Neuronal stem cell (in vitro differentiated cells): ENCODE measurements at regions not wholly inside any gene's neighbourhood (a gene's known extent, or its start where the extent isn't known, plus 50 kb on each side); places are given as distances from the start of the nearest gene placed in this dataset.

Experiments
- DNase-seq: peaks from one replicate; pipeline ENCODE4 v3.0.0-alpha.2; 2013; ENCODE audit warnings: low spot score
- H2AFZ ChIP-seq: one replicate; pipeline ENCODE4 v1.6.1; 2013; ENCODE audit warnings: mild to moderate bottlenecking, low read length, inconsistent platforms
- H2AK5ac ChIP-seq: 2 replicates; pipeline ENCODE4 v1.6.1; 2013; ENCODE audit warnings: low read depth, mild to moderate bottlenecking, inconsistent platforms, low read length, moderate library complexity, mixed read lengths
- H2BK120ac ChIP-seq: 2 replicates; pipeline ENCODE4 v1.6.1; 2013; ENCODE audit warnings: low read depth, mild to moderate bottlenecking, inconsistent platforms, low read length, moderate library complexity, mixed read lengths
- H2BK12ac ChIP-seq: one replicate; pipeline ENCODE4 v1.6.1; 2013; ENCODE audit warnings: low read length, inconsistent platforms
- H2BK15ac ChIP-seq: 2 replicates; pipeline ENCODE4 v1.6.1; 2013; ENCODE audit warnings: mild to moderate bottlenecking, low read length, inconsistent platforms, mixed read lengths
- H2BK5ac ChIP-seq: one replicate; pipeline ENCODE4 v1.6.1; 2013; ENCODE audit warnings: inconsistent platforms, mild to moderate bottlenecking, low read length, moderate library complexity
- H3K14ac ChIP-seq: one replicate; pipeline ENCODE4 v1.6.1; 2013; ENCODE audit warnings: low read length, inconsistent platforms
- H3K18ac ChIP-seq: 2 replicates; pipeline ENCODE4 v1.6.1; 2013; ENCODE audit warnings: low read length, inconsistent platforms
- H3K23ac ChIP-seq: 2 replicates; pipeline ENCODE4 v1.6.1; 2013; ENCODE audit warnings: low read depth, mild to moderate bottlenecking, mixed read lengths, low read length, inconsistent platforms; ENCODE audit not compliant: poor library complexity
- H3K27ac ChIP-seq: replicated peaks from 3 replicates; pipeline ENCODE4 v1.5.1; 2013; ENCODE audit warnings: low read length, inconsistent platforms
- H3K27me3 ChIP-seq, 3 experiments: 2 replicates each; pipeline ENCODE4 v1.6.1; 2013; ENCODE audit warnings: low read length in 3 of 3, mild to moderate bottlenecking in 2 of 3, inconsistent platforms in 1 of 3, low read depth in 1 of 3, mixed read lengths in 1 of 3, moderate library complexity in 1 of 3; ENCODE audit not compliant: control insufficient read depth in 3 of 3, insufficient read depth in 3 of 3
- H3K36me3 ChIP-seq, 2 donors: replicated peaks in 1 of 2; 2 replicates each; pipeline ENCODE4 v1.6.1; 2013; ENCODE audit warnings: low read length in 2 of 2; ENCODE audit not compliant: control insufficient read depth in 2 of 2, insufficient read depth in 2 of 2
- H3K4ac ChIP-seq: 2 replicates; pipeline ENCODE4 v1.6.1; 2013; ENCODE audit warnings: inconsistent platforms, mild to moderate bottlenecking, low read length, moderate library complexity
- H3K4me1 ChIP-seq, 2 donors: 1 replicate in 1 of 2; 2 replicates in 1 of 2; pipeline ENCODE4 v1.6.1; 2013; ENCODE audit warnings: low read length in 2 of 2, low read depth in 1 of 2; ENCODE audit not compliant: control insufficient read depth in 2 of 2, insufficient read depth in 1 of 2
- H3K4me2 ChIP-seq: one replicate; pipeline ENCODE4 v1.6.1; 2013; ENCODE audit warnings: mild to moderate bottlenecking, low read length, inconsistent platforms; ENCODE audit not compliant: insufficient read depth, poor library complexity, severe bottlenecking
- H3K4me3 ChIP-seq, 2 donors: 2 replicates each; pipeline ENCODE4 v1.5.1; 2013; ENCODE audit warnings: low read length in 2 of 2, mild to moderate bottlenecking in 2 of 2, inconsistent platforms in 1 of 2, moderate library complexity in 1 of 2
- H3K79me1 ChIP-seq: one replicate; pipeline ENCODE4 v1.6.1; 2013; ENCODE audit warnings: low read depth, mild to moderate bottlenecking, inconsistent platforms, low read length, moderate library complexity
- H3K9ac ChIP-seq: one replicate; pipeline ENCODE4 v1.6.1; 2013; ENCODE audit warnings: mild to moderate bottlenecking, low read depth, low read length, inconsistent platforms; ENCODE audit not compliant: poor library complexity
- H3K9me3 ChIP-seq, 2 donors: replicated peaks in 1 of 2; 2 replicates each; pipeline versions ENCODE3 to v1.6.1; 2013; ENCODE audit warnings: low read length in 2 of 2, mild to moderate bottlenecking in 2 of 2, inconsistent platforms in 1 of 2, low read depth in 1 of 2, mixed read lengths in 1 of 2, moderate library complexity in 1 of 2; ENCODE audit not compliant: control insufficient read depth in 2 of 2, insufficient read depth in 1 of 2
- H4K8ac ChIP-seq: one replicate; pipeline ENCODE4 v1.6.1; 2013; ENCODE audit warnings: low read depth, mild to moderate bottlenecking, inconsistent platforms, low read length, moderate library complexity
- H4K91ac ChIP-seq: one replicate; pipeline ENCODE4 v1.6.1; 2013; ENCODE audit warnings: low read length, low read depth, mild to moderate bottlenecking, inconsistent platforms; ENCODE audit not compliant: poor library complexity
- WGBS, 2 donors: extraction: QIAGEN DNeasy Blood & Tissue Kit; methylation state at CpG; one replicate each; pipeline ENCODE4 v1.1.7; 2013; ENCODE audit warnings: missing lambda C conversion rate in 2 of 2, mixed read lengths in 1 of 2; ENCODE audit not compliant: insufficient read length in 2 of 2, insufficient replicate concordance in 1 of 2; ENCODE audit errors: extremely low coverage in 2 of 2; 5-methylcytosine and 5-hydroxymethylcytosine counted together

- no peaks in the 10 kb centered on the region for H3K27me3 ChIP-seq
- H3K14ac ChIP-seq: no peak overlapping the region
- no peak overlapping the region for H2BK12ac ChIP-seq
- no peak overlapping the region for H4K91ac ChIP-seq
- H3K18ac ChIP-seq: no peak overlapping the region
- H4K8ac ChIP-seq: no peak overlapping the region
- no peak overlapping the region for H2AK5ac ChIP-seq
- H2AFZ ChIP-seq: no peak overlapping the region
- H3K27ac ChIP-seq: no peak overlapping the region
- H3K4me2 ChIP-seq: no peak overlapping the region
- H3K4me1 ChIP-seq: peaks cover 0 to 4% of the 10 kb centered on the region in 2 donors
- H3K4ac ChIP-seq: no peak overlapping the region
- DNase-seq: no peak
- H3K36me3 ChIP-seq: no peaks in the 10 kb centered on the region
- H3K79me1 ChIP-seq: no peaks in the 10 kb centered on the region
- no peak overlapping the region for H2BK15ac ChIP-seq
- WGBS, 2 donors: no CpG with 5 or more reads among the region's 2 CpGs
- no peak overlapping the region for H2BK120ac ChIP-seq
- peaks cover 0 to 3% of the 10 kb centered on the region in 2 donors for H3K9me3 ChIP-seq
- no peak overlapping the region for H3K4me3 ChIP-seq
- no peak overlapping the region for H3K9ac ChIP-seq
- no peak overlapping the region for H2BK5ac ChIP-seq
- no peak overlapping the region for H3K23ac ChIP-seq
Observed at GRCh38 chr2:138943470-138943869, 163.3 kb upstream of the NXPH2 start.

GRCh38 chr2:138942466-138942865, 162.3 kb upstream of the NXPH2 start:
- Histone ChIP-seq H2BK5ac (no peak overlapping the region), H4K8ac (peak overlapping the region; percentile 82), H2AFZ (peak overlapping the region; percentile 80), H3K4me2 (no peak overlapping the region), H3K23ac (no peak overlapping the region), H3K27me3 (no peaks in the 10 kb centered on the region), H2BK15ac (no peak overlapping the region), H3K9ac (no peak overlapping the region), H3K14ac (no peak overlapping the region), H3K4me3 (peak overlapping the region in 1 of 2 donors; percentile 46), H2AK5ac (no peak overlapping the region), H3K36me3 (no peaks in the 10 kb centered on the region), H3K18ac (no peak overlapping the region), H4K91ac (no peak overlapping the region), H2BK12ac (peak overlapping the region; percentile 41), H3K79me1 (no peaks in the 10 kb centered on the region), H3K9me3 (peaks cover 0 to 3% of the 10 kb centered on the region in 2 donors), H3K4ac (peak overlapping the region; percentile 11), H2BK120ac (no peak overlapping the region), H3K4me1 (peaks cover 0 to 4% of the 10 kb centered on the region in 2 donors), H3K27ac (no peak overlapping the region)
- WGBS, 2 donors: no CpG with 5 or more reads among the region's 6 CpGs
- DNase-seq: no peak

- Histone ChIP-seq H3K9ac (peak overlapping the region; percentile 12), H2BK15ac (no peak overlapping the region), H2BK12ac (no peak overlapping the region), H3K4me2 (no peak overlapping the region), H2AFZ (no peak overlapping the region), H4K91ac (no peak overlapping the region), H3K36me3 (no peaks in the 10 kb centered on the region), H3K4me1 (no peaks in the 10 kb centered on the region), H3K27ac (no peak overlapping the region), H3K18ac (peak overlapping the region; percentile 67), H3K4ac (no peak overlapping the region), H2BK120ac (no peak overlapping the region), H3K27me3 (no peaks in the 10 kb centered on the region), H3K23ac (no peak overlapping the region), H3K79me1 (no peaks in the 10 kb centered on the region), H3K9me3 (no peaks in the 10 kb centered on the region), H3K4me3 (no peak overlapping the region), H2AK5ac (no peak overlapping the region), H2BK5ac (no peak overlapping the region), H4K8ac (no peak overlapping the region), H3K14ac (no peak overlapping the region)
- no peak for DNase-seq
- no CpG with 5 or more reads among the region's 18 CpGs for WGBS, 2 donors
Observed at GRCh38 chr2:138931284-138932256, 151.4 kb upstream of the NXPH2 start.

GRCh38 chr2:138930571-138930970, 150.4 kb upstream of the NXPH2 start:
- no peak overlapping the region for H4K91ac ChIP-seq
- H3K4me2 ChIP-seq: no peak overlapping the region
- no peak overlapping the region for H3K14ac ChIP-seq
- H4K8ac ChIP-seq: no peak overlapping the region
- no peaks in the 10 kb centered on the region for H3K79me1 ChIP-seq
- H2BK15ac ChIP-seq: no peak overlapping the region
- H3K4ac ChIP-seq: no peak overlapping the region
- H2BK12ac ChIP-seq: no peak overlapping the region
- no peaks in the 10 kb centered on the region for H3K4me1 ChIP-seq
- DNase-seq: no peak
- no peak overlapping the region for H2AK5ac ChIP-seq
- peak overlapping the region; percentile 45 for H2AFZ ChIP-seq
- WGBS, 2 donors: no CpG with 5 or more reads among the region's 6 CpGs
- no peak overlapping the region for H2BK5ac ChIP-seq
- H3K18ac ChIP-seq: no peak overlapping the region
- H3K27me3 ChIP-seq: no peaks in the 10 kb centered on the region
- no peak overlapping the region for H3K27ac ChIP-seq
- H2BK120ac ChIP-seq: no peak overlapping the region
- H3K36me3 ChIP-seq: no peaks in the 10 kb centered on the region
- H3K9me3 ChIP-seq: no peaks in the 10 kb centered on the region
- no peak overlapping the region for H3K23ac ChIP-seq
- no peak overlapping the region for H3K4me3 ChIP-seq
- no peak overlapping the region for H3K9ac ChIP-seq
